ENCODE measurements at regions not wholly inside any gene's neighbourhood (a gene's known extent, or its start where the extent isn't known, plus 50 kb on each side); places are given as distances from the start of the nearest gene placed in this dataset.

- no peak overlapping the region for H2AFZ ChIP-seq (ENCODE audit: insufficient read depth, low read length, poor library complexity)
- H2BK120ac ChIP-seq (ENCODE audit: insufficient read depth, low read length, poor library complexity), result no peak overlapping the region
- no CpG with 5 or more reads among the region's 1 CpG for WGBS (ENCODE audit: extremely low coverage, insufficient coverage, insufficient read length)
- no peak overlapping the region for H3K18ac ChIP-seq (ENCODE audit: low read length)
- H3K4ac ChIP-seq (ENCODE audit: low read depth, low read length), result no peak overlapping the region
- no peak overlapping the region for H3K23ac ChIP-seq (ENCODE audit: low read length)
- H2AK5ac ChIP-seq (ENCODE audit: low read length), result no peak overlapping the region
- H3K27me3 ChIP-seq (ENCODE audit: insufficient read depth, low read length), result no peaks in the 10 kb centered on the region
- no peaks in the 10 kb centered on the region for H3K79me2 ChIP-seq (ENCODE audit: control insufficient read depth, insufficient read depth, low read length, poor library complexity)
- H3K4me1 ChIP-seq (ENCODE audit: control insufficient read depth in 1 of 2, insufficient read depth in 2 of 2, low read length in 2 of 2), result no peaks in the 10 kb centered on the region
- DNase-seq, result no peak
- no peak overlapping the region for H2BK12ac ChIP-seq (ENCODE audit: low read length)
- no peak overlapping the region for H3K4me3 ChIP-seq (ENCODE audit: low read depth, low read length)
- no peaks in the 10 kb centered on the region for H3K36me3 ChIP-seq (ENCODE audit: control insufficient read depth in 1 of 2, insufficient read depth in 2 of 2, low read length in 2 of 2)
- no peaks in the 10 kb centered on the region for H3K9me3 ChIP-seq (ENCODE audit: insufficient read depth, low read depth, low read length)
- no peak overlapping the region for H4K12ac ChIP-seq (ENCODE audit: low read depth, low read length)
- no peak overlapping the region for H4K91ac ChIP-seq (ENCODE audit: low read depth, low read length)
- no peak overlapping the region for H4K8ac ChIP-seq (ENCODE audit: low read depth, low read length)
- H3K27ac ChIP-seq (ENCODE audit: low read depth, low read length), result no peak overlapping the region
- no peak overlapping the region for H3K14ac ChIP-seq (ENCODE audit: low read length)
- no peak overlapping the region for H2BK5ac ChIP-seq (ENCODE audit: low read depth, low read length, poor library complexity)
- H3K4me2 ChIP-seq (ENCODE audit: low read length), result no peak overlapping the region
- H3K79me1 ChIP-seq (ENCODE audit: low read length), result no peaks in the 10 kb centered on the region
- no peak overlapping the region for H3K9ac ChIP-seq (ENCODE audit: low read length)
These were observed 715.6 kb upstream of the FLRT2 start for GRCh38 chr14:84814391-84814790.

- Histone ChIP-seq H3K27ac (ENCODE audit: low read depth, low read length) (no peak overlapping the region), H2BK5ac (ENCODE audit: low read depth, low read length, poor library complexity) (no peak overlapping the region), H3K36me3 (ENCODE audit: control insufficient read depth in 1 of 2, insufficient read depth in 2 of 2, low read length in 2 of 2) (no peaks in the 10 kb centered on the region), H2AK5ac (ENCODE audit: low read length) (no peak overlapping the region), H2BK120ac (ENCODE audit: insufficient read depth, low read length, poor library complexity) (no peak overlapping the region), H2AFZ (ENCODE audit: insufficient read depth, low read length, poor library complexity) (no peak overlapping the region), H2BK12ac (ENCODE audit: low read length) (no peak overlapping the region), H4K91ac (ENCODE audit: low read depth, low read length) (no peak overlapping the region), H3K79me1 (ENCODE audit: low read length) (no peaks in the 10 kb centered on the region), H3K79me2 (ENCODE audit: control insufficient read depth, insufficient read depth, low read length, poor library complexity) (no peaks in the 10 kb centered on the region), H3K4ac (ENCODE audit: low read depth, low read length) (no peak overlapping the region), H3K9me3 (ENCODE audit: insufficient read depth, low read depth, low read length) (no peaks in the 10 kb centered on the region), H4K8ac (ENCODE audit: low read depth, low read length) (no peak overlapping the region), H3K18ac (ENCODE audit: low read length) (no peak overlapping the region), H3K27me3 (ENCODE audit: insufficient read depth, low read length) (no peaks in the 10 kb centered on the region), H3K4me2 (ENCODE audit: low read length) (no peak overlapping the region), H3K4me1 (ENCODE audit: control insufficient read depth in 1 of 2, insufficient read depth in 2 of 2, low read length in 2 of 2) (no peaks in the 10 kb centered on the region), H3K14ac (ENCODE audit: low read length) (no peak overlapping the region), H3K23ac (ENCODE audit: low read length) (no peak overlapping the region), H3K9ac (ENCODE audit: low read length) (no peak overlapping the region), H3K4me3 (ENCODE audit: low read depth, low read length) (no peak overlapping the region), H4K12ac (ENCODE audit: low read depth, low read length) (no peak overlapping the region)
- DNase-seq, result no peak
- WGBS (ENCODE audit: extremely low coverage, insufficient coverage, insufficient read length), result no CpG with 5 or more reads among the region's 2 CpGs
These were observed 710.4 kb upstream of the FLRT2 start for GRCh38 chr14:84819528-84819927.

GRCh38 chr14:84825481-84826251 lies 704.3 kb upstream of the FLRT2 start:
- H2BK120ac ChIP-seq (ENCODE audit: insufficient read depth, low read length, poor library complexity), result no peak overlapping the region
- H3K4me1 ChIP-seq (ENCODE audit: control insufficient read depth in 1 of 2, insufficient read depth in 2 of 2, low read length in 2 of 2), result peaks cover 2 to 7% of the 10 kb centered on the region in 2 experiments
- H3K14ac ChIP-seq (ENCODE audit: low read length), result no peak overlapping the region
- no peak overlapping the region for H2AFZ ChIP-seq (ENCODE audit: insufficient read depth, low read length, poor library complexity)
- H3K18ac ChIP-seq (ENCODE audit: low read length), result no peak overlapping the region
- peak overlapping the region; percentile 17 for H3K27ac ChIP-seq (ENCODE audit: low read depth, low read length)
- no peaks in the 10 kb centered on the region for H3K79me2 ChIP-seq (ENCODE audit: control insufficient read depth, insufficient read depth, low read length, poor library complexity)
- H3K27me3 ChIP-seq (ENCODE audit: insufficient read depth, low read length), result no peaks in the 10 kb centered on the region
- no peaks in the 10 kb centered on the region for H3K9me3 ChIP-seq (ENCODE audit: insufficient read depth, low read depth, low read length)
- no peak overlapping the region for H3K4me3 ChIP-seq (ENCODE audit: low read depth, low read length)
- H3K36me3 ChIP-seq (ENCODE audit: control insufficient read depth in 1 of 2, insufficient read depth in 2 of 2, low read length in 2 of 2), result no peaks in the 10 kb centered on the region
- no peak overlapping the region for H2BK5ac ChIP-seq (ENCODE audit: low read depth, low read length, poor library complexity)
- H3K4ac ChIP-seq (ENCODE audit: low read depth, low read length), result no peak overlapping the region
- no peak overlapping the region for H4K91ac ChIP-seq (ENCODE audit: low read depth, low read length)
- no peak overlapping the region for H3K9ac ChIP-seq (ENCODE audit: low read length)
- no peak overlapping the region for H4K12ac ChIP-seq (ENCODE audit: low read depth, low read length)
- H3K23ac ChIP-seq (ENCODE audit: low read length), result no peak overlapping the region
- H2AK5ac ChIP-seq (ENCODE audit: low read length), result no peak overlapping the region
- no peak overlapping the region for H4K8ac ChIP-seq (ENCODE audit: low read depth, low read length)
- no peak for DNase-seq
- no CpG with 5 or more reads among the region's 8 CpGs for whole genome bisulfite sequencing (ENCODE audit: extremely low coverage, insufficient coverage, insufficient read length)
- H2BK12ac ChIP-seq (ENCODE audit: low read length), result no peak overlapping the region
- H3K4me2 ChIP-seq (ENCODE audit: low read length), result no peak overlapping the region
- no peaks in the 10 kb centered on the region for H3K79me1 ChIP-seq (ENCODE audit: low read length)

- Histone ChIP-seq H3K18ac (ENCODE audit: low read length) (no peak overlapping the region), H3K27me3 (ENCODE audit: insufficient read depth, low read length) (no peaks in the 10 kb centered on the region), H3K14ac (ENCODE audit: low read length) (no peak overlapping the region), H4K91ac (ENCODE audit: low read depth, low read length) (no peak overlapping the region), H3K4ac (ENCODE audit: low read depth, low read length) (no peak overlapping the region), H3K4me1 (ENCODE audit: control insufficient read depth in 1 of 2, insufficient read depth in 2 of 2, low read length in 2 of 2) (peaks cover 2 to 7% of the 10 kb centered on the region in 2 experiments), H3K27ac (ENCODE audit: low read depth, low read length) (peak overlapping the region; percentile 17), H3K4me2 (ENCODE audit: low read length) (no peak overlapping the region), H3K23ac (ENCODE audit: low read length) (no peak overlapping the region), H3K9me3 (ENCODE audit: insufficient read depth, low read depth, low read length) (no peaks in the 10 kb centered on the region), H3K36me3 (ENCODE audit: control insufficient read depth in 1 of 2, insufficient read depth in 2 of 2, low read length in 2 of 2) (no peaks in the 10 kb centered on the region), H2AK5ac (ENCODE audit: low read length) (no peak overlapping the region), H2BK5ac (ENCODE audit: low read depth, low read length, poor library complexity) (no peak overlapping the region), H2BK12ac (ENCODE audit: low read length) (no peak overlapping the region), H2AFZ (ENCODE audit: insufficient read depth, low read length, poor library complexity) (no peak overlapping the region), H3K79me1 (ENCODE audit: low read length) (no peaks in the 10 kb centered on the region), H2BK120ac (ENCODE audit: insufficient read depth, low read length, poor library complexity) (no peak overlapping the region), H3K9ac (ENCODE audit: low read length) (no peak overlapping the region), H4K8ac (ENCODE audit: low read depth, low read length) (no peak overlapping the region), H3K4me3 (ENCODE audit: low read depth, low read length) (no peak overlapping the region), H3K79me2 (ENCODE audit: control insufficient read depth, insufficient read depth, low read length, poor library complexity) (no peaks in the 10 kb centered on the region), H4K12ac (ENCODE audit: low read depth, low read length) (no peak overlapping the region)
- no CpG with 5 or more reads among the region's 2 CpGs for WGBS (ENCODE audit: extremely low coverage, insufficient coverage, insufficient read length)
- no peak for DNase-seq
These were observed 703.6 kb upstream of the FLRT2 start for GRCh38 chr14:84826294-84826693.
